Nephron progenitor cell (in vitro differentiated cells): ENCODE measurements at regions not wholly inside any gene's neighbourhood (a gene's known extent, or its start where the extent isn't known, plus 50 kb on each side); places are given as distances from the start of the nearest gene placed in this dataset.

Experiments
- DNase-seq: peaks from one replicate; pipeline ENCODE4 v3.0.0; 2021
- H3K27ac Mint-ChIP-seq: 2 replicates; pipeline ENCODE4 v1.8.0; 2021; ENCODE audit warnings: mild to moderate bottlenecking, moderate library complexity, mixed read lengths
- H3K27me3 Mint-ChIP-seq: 2 replicates; pipeline ENCODE4 v1.8.0; 2021; ENCODE audit warnings: mild to moderate bottlenecking, low read depth, mixed read lengths; ENCODE audit not compliant: poor library complexity
- H3K36me3 Mint-ChIP-seq: 2 replicates; pipeline ENCODE4 v1.8.0; 2021; ENCODE audit warnings: low read depth, mixed read lengths
- H3K4me1 Mint-ChIP-seq: 2 replicates; pipeline ENCODE4 v1.8.0; 2021; ENCODE audit warnings: mixed read lengths
- H3K4me3 Mint-ChIP-seq: 2 replicates; pipeline ENCODE4 v1.8.0; 2021; ENCODE audit warnings: mild to moderate bottlenecking, moderate library complexity, mixed read lengths
- H3K9me3 Mint-ChIP-seq: 2 replicates; pipeline ENCODE4 v1.8.0; 2021; ENCODE audit warnings: mild to moderate bottlenecking, moderate library complexity, mixed read lengths
- CTCF ChIP-seq: fragments of 200-600 bp; sonication (generic); IDR thresholded peaks from 2 replicates; pipeline ENCODE4 v1.5.0; 2021; ENCODE audit warnings: antibody characterized with exemption

DNA sequence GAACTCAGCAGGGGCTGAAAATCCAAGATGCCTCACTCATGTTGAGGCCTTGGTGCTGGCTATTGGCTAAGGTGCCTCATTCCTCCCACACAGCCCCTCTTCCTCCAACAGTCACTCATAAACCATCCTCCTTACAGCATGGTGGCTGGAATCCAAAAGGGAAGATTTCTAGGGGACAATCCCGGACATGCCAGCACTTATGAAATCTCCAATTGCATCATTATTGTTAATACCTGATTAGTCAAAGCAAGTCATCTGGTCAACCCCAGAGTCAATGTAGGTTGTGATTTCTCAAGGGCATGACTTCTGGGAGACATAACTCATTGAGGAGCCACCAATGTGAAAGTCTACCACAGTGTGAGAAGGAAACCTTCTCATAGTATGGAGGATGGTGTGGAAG is 506.6 kb upstream of the NOX3 start:
- H3K9me3 Mint-ChIP-seq, result no peaks in the 10 kb centered on the region
- no peaks in the 10 kb centered on the region for H3K36me3 Mint-ChIP-seq
- H3K27me3 Mint-ChIP-seq, result peaks cover 6% of the 10 kb centered on the region
- no peak overlapping the region for H3K4me3 Mint-ChIP-seq
- H3K4me1 Mint-ChIP-seq, result peaks cover 11% of the 10 kb centered on the region
- H3K27ac Mint-ChIP-seq, result no peak overlapping the region
- no peak for TF ChIP-seq CTCF
- DNase-seq, result no peak

GRCh38 chr6:155959898-155960495 is 504.4 kb upstream of the NOX3 start:
- Mint-ChIP-seq H3K4me3 (no peak overlapping the region), H3K4me1 (peaks cover 9% of the 10 kb centered on the region), H3K27me3 (peaks cover 6% of the 10 kb centered on the region), H3K9me3 (no peaks in the 10 kb centered on the region), H3K27ac (no peak overlapping the region), H3K36me3 (no peaks in the 10 kb centered on the region)
- no peak for TF ChIP-seq CTCF
- no peak for DNase-seq

- Mint-ChIP-seq H3K4me1 (peaks cover 9% of the 10 kb centered on the region), H3K27ac (no peak overlapping the region), H3K4me3 (no peak overlapping the region), H3K36me3 (no peaks in the 10 kb centered on the region), H3K27me3 (no peaks in the 10 kb centered on the region), H3K9me3 (no peaks in the 10 kb centered on the region)
- no peak for TF ChIP-seq CTCF
- no peak for DNase-seq
Measured at GRCh38 chr6:155958550-155958949, 502.9 kb upstream of the NOX3 start.

DNA sequence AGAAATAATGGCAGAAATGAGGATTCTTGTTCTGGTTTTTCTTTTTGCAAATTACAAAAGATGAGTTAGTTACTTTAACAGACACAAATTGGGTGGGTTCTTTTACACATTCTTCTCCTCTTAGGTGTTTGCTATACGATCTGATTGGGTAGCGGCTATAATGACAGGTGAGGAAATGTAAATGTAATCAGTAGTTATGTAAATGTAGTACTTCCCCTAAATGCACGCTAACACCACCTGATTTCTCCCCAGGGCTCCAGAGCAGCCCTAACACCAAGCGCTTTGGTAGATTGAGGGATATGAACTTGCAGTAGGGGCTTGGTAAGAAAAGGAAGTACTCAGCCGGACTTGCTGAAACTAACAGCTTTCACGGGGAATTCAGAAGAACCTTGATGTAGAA is 499.4 kb upstream of the NOX3 start:
- TF ChIP-seq CTCF, result no peak
- Mint-ChIP-seq H3K4me1 (peaks cover 3% of the 10 kb centered on the region), H3K27me3 (peaks cover 3% of the 10 kb centered on the region), H3K9me3 (no peaks in the 10 kb centered on the region), H3K27ac (no peak overlapping the region), H3K36me3 (no peaks in the 10 kb centered on the region), H3K4me3 (no peak overlapping the region)
- DNase-seq, result no peak

DNA sequence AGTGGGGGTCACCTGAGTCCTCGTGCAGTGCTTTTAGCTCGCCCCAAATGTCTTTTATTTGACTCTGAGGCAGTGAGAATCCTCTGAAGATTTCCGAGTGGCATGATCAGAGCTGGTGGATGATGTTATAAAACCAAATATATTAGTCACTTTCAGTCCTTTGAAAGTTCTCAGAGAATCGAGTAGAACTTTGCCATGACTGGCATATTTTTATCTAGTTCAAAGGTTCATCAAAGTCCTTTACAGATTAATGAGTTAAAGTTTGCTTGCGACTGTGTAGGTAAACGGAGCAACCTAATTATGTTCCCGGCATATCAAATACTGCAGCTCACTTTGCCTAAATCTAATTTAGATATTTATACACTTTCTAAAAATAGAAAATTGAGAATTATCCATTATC is 498.5 kb upstream of the NOX3 start:
- no peak for TF ChIP-seq CTCF
- no peak overlapping the region for H3K4me3 Mint-ChIP-seq
- no peak for DNase-seq
- H3K27ac Mint-ChIP-seq, result no peak overlapping the region
- no peaks in the 10 kb centered on the region for H3K4me1 Mint-ChIP-seq
- H3K27me3 Mint-ChIP-seq, result peaks cover 3% of the 10 kb centered on the region
- H3K36me3 Mint-ChIP-seq, result no peaks in the 10 kb centered on the region
- H3K9me3 Mint-ChIP-seq, result no peaks in the 10 kb centered on the region

GRCh38 chr6:155949256-155949655 is 493.6 kb upstream of the NOX3 start:
- Mint-ChIP-seq H3K4me1 (no peaks in the 10 kb centered on the region), H3K4me3 (no peak overlapping the region), H3K9me3 (no peaks in the 10 kb centered on the region), H3K27me3 (peaks cover 3% of the 10 kb centered on the region), H3K27ac (no peak overlapping the region), H3K36me3 (no peaks in the 10 kb centered on the region)
- DNase-seq, result no peak
- no peak for TF ChIP-seq CTCF
